Endodermal cell (in vitro differentiated cells): ENCODE measurements at regions not wholly inside any gene's neighbourhood (a gene's known extent, or its start where the extent isn't known, plus 50 kb on each side); places are given as distances from the start of the nearest gene placed in this dataset.

ENCODE experiments used
- DNase-seq: peaks from one replicate; pipeline ENCODE4 v3.0.0-alpha.2; 2017
- H3K27ac ChIP-seq: 2 replicates; pipeline ENCODE4 v1.5.1; 2013; ENCODE audit warnings: mild to moderate bottlenecking, low read depth, low read length, moderate library complexity
- H3K27me3 ChIP-seq: 2 replicates; pipeline ENCODE4 v1.6.1; 2013; ENCODE audit warnings: mild to moderate bottlenecking, low read length, moderate library complexity; ENCODE audit not compliant: insufficient read depth, control insufficient read depth, poor library complexity, severe bottlenecking
- H3K36me3 ChIP-seq: 2 replicates; pipeline ENCODE4 v1.7.0; 2013; ENCODE audit warnings: mild to moderate bottlenecking, low read length, moderate library complexity; ENCODE audit not compliant: control insufficient read depth, insufficient read depth
- H3K4me1 ChIP-seq: one replicate; pipeline ENCODE4 v1.7.0; 2013; ENCODE audit warnings: low read length; ENCODE audit not compliant: control insufficient read depth, insufficient read depth
- H3K4me3 ChIP-seq: 2 replicates; pipeline ENCODE4 v1.5.1; 2013; ENCODE audit warnings: mild to moderate bottlenecking, low read length, moderate library complexity
- H3K9ac ChIP-seq: 2 replicates; pipeline ENCODE4 v1.6.1; 2013; ENCODE audit warnings: mild to moderate bottlenecking, low read length, moderate library complexity; ENCODE audit not compliant: poor library complexity, severe bottlenecking; ENCODE audit errors: extremely low read depth
- H3K9me3 ChIP-seq: 2 replicates; pipeline ENCODE4 v1.6.1; 2013; ENCODE audit warnings: mild to moderate bottlenecking, low read length, moderate library complexity; ENCODE audit not compliant: control insufficient read depth
- H3K27ac Mint-ChIP-seq: 2 replicates; pipeline ENCODE4 v1.8.0; 2020; ENCODE audit warnings: mixed read lengths
- H3K27me3 Mint-ChIP-seq: 2 replicates; pipeline ENCODE4 v1.8.0; 2021; ENCODE audit warnings: mild to moderate bottlenecking, mixed read lengths; ENCODE audit not compliant: insufficient read depth
- H3K36me3 Mint-ChIP-seq: 2 replicates; pipeline ENCODE4 v1.8.0; 2020; ENCODE audit warnings: low read depth, mixed read lengths
- H3K4me1 Mint-ChIP-seq: 2 replicates; pipeline ENCODE4 v1.8.0; 2020; ENCODE audit warnings: mixed read lengths
- H3K4me3 Mint-ChIP-seq: 2 replicates; pipeline ENCODE4 v1.8.0; 2020; ENCODE audit warnings: mild to moderate bottlenecking, moderate library complexity, mixed read lengths
- H3K9me3 Mint-ChIP-seq: 2 replicates; pipeline ENCODE4 v1.8.0; 2020; ENCODE audit warnings: mild to moderate bottlenecking, mixed read lengths
- WGBS, 2 experiments: methylation state at CpG; one replicate each; pipeline versions ENCODE4 v1.1.5 to v1.1.7; 2013; ENCODE audit warnings: missing lambda C conversion rate in 2 of 2, mixed read lengths in 1 of 2; ENCODE audit not compliant: insufficient coverage in 1 of 2, insufficient read length in 1 of 2; 5-methylcytosine and 5-hydroxymethylcytosine counted together
- TF ChIP-seq, protein P1 (sequence below): fragments of 200-600 bp; sonication (generic); conservative IDR thresholded peaks from 2 replicates; pipeline ENCODE4 v1.5.0; 2021; ENCODE audit warnings: antibody characterized with exemption, mild to moderate bottlenecking

DNA sequence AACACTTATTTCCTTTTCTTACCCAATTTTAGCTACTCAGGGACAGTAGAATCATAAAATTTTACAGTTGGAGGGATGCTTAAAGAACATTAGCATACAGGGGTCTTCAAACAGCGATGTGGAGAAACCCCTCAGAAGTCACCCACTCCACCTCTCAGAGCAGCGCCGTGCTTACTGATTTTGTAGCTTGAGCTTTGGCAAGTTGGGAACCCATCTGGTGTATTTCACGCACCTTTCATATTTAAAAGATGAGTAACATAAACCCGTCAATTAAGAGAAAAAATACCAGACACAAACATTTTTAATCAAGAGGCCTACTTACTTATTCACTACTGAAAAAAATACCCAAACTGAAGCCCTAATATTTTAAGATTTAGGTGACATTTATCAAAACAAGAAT lies 80.9 kb downstream of the ADAMTS15 start:
- Histone ChIP-seq H3K36me3 (no peaks in the 10 kb centered on the region), H3K4me1 (no peaks in the 10 kb centered on the region), H3K27me3 (no peaks in the 10 kb centered on the region), H3K9me3 (no peaks in the 10 kb centered on the region), H3K9ac (no peak overlapping the region), H3K27ac (no peak overlapping the region), H3K4me3 (no peak overlapping the region)
- WGBS, 2 experiments = 93 to 100% methylated on average over 3 to 5 of the region's 5 CpGs
- TF ChIP-seq, protein P1, sequence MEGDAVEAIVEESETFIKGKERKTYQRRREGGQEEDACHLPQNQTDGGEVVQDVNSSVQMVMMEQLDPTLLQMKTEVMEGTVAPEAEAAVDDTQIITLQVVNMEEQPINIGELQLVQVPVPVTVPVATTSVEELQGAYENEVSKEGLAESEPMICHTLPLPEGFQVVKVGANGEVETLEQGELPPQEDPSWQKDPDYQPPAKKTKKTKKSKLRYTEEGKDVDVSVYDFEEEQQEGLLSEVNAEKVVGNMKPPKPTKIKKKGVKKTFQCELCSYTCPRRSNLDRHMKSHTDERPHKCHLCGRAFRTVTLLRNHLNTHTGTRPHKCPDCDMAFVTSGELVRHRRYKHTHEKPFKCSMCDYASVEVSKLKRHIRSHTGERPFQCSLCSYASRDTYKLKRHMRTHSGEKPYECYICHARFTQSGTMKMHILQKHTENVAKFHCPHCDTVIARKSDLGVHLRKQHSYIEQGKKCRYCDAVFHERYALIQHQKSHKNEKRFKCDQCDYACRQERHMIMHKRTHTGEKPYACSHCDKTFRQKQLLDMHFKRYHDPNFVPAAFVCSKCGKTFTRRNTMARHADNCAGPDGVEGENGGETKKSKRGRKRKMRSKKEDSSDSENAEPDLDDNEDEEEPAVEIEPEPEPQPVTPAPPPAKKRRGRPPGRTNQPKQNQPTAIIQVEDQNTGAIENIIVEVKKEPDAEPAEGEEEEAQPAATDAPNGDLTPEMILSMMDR = no peak
- Mint-ChIP-seq H3K36me3 (no peaks in the 10 kb centered on the region), H3K27ac (no peak overlapping the region), H3K9me3 (no peaks in the 10 kb centered on the region), H3K4me1 (no peaks in the 10 kb centered on the region), H3K4me3 (no peak overlapping the region), H3K27me3 (peaks cover 7% of the 10 kb centered on the region)
- no peak for DNase-seq

DNA sequence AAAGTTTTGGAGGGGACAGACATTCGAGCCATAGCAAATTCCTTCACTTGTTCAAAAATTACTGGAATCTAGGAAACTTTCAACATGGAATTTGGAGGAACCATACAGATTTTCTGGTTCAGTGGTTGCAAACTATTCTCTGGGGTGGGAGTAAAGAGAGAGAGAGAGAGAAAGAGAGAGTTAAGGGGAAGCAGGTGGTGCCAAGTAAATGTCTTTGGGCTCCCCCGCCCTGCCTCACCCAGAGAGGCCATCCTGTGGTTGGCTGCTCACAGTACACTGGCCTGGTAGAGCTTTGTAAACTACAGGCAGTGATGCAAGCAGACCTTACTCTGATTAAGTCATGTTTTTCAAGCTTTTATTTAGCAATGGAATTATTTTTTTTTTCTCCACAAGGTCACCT lies 82.6 kb downstream of the ADAMTS15 start:
- no peaks in the 10 kb centered on the region for H3K4me1 Mint-ChIP-seq
- TF ChIP-seq, protein P1 = peak; percentile 38
- H3K27me3 Mint-ChIP-seq = peaks cover 8% of the 10 kb centered on the region
- H3K4me1 ChIP-seq = no peaks in the 10 kb centered on the region
- H3K27me3 ChIP-seq = no peaks in the 10 kb centered on the region
- no peaks in the 10 kb centered on the region for H3K9me3 Mint-ChIP-seq
- H3K9ac ChIP-seq = no peak overlapping the region
- no peak overlapping the region for H3K4me3 Mint-ChIP-seq
- no peaks in the 10 kb centered on the region for H3K36me3 ChIP-seq
- H3K27ac ChIP-seq = no peak overlapping the region
- no peak overlapping the region for H3K4me3 ChIP-seq
- WGBS, 2 experiments = 97 to 100% methylated on average over 2 of the region's 2 CpGs
- no peaks in the 10 kb centered on the region for H3K9me3 ChIP-seq
- H3K36me3 Mint-ChIP-seq = no peaks in the 10 kb centered on the region
- DNase-seq = peak; percentile 34
- H3K27ac Mint-ChIP-seq = no peak overlapping the region

DNA sequence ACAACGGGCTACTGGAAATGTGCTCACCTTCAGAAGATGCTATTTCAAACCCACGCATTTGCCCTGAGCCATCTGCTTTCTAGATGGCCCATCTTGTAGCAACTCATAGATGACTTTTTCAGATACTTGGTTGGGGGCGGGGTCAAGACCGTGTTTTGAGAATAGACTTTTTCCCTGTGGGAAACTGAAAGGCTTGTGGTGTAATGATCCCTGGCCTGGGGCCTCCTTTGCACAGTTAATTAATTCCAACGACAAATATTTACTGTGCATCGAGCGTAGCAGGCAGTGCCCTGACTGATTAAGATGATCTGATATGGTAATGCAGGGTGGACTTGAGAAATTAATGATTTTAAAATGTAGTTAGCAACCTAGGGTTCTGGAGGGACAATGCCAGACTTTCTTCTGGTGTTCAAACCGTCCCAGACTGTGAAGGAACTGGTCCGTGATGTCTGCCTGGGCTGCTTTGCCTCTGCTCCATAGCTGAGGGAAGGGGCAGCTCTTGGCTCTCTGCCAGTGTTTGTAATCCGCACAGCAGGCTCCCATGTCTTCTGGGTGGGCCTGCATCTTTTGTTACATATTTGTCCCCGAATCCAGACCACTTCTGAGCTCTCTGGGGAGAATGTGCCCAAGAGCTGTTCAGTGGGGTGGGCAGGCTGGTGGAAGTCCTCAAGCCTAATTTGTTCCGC lies 84.8 kb downstream of the ADAMTS15 start:
- H3K27ac ChIP-seq = no peak overlapping the region
- no peaks in the 10 kb centered on the region for H3K4me1 ChIP-seq
- no peak overlapping the region for H3K27ac Mint-ChIP-seq
- no peaks in the 10 kb centered on the region for H3K36me3 Mint-ChIP-seq
- H3K4me1 Mint-ChIP-seq = no peaks in the 10 kb centered on the region
- no peaks in the 10 kb centered on the region for H3K9me3 Mint-ChIP-seq
- H3K4me3 Mint-ChIP-seq = no peak overlapping the region
- TF ChIP-seq, protein P1 = no peak
- WGBS, 2 experiments = 89 to 91% methylated on average over 11 of the region's 12 CpGs
- H3K36me3 ChIP-seq = no peaks in the 10 kb centered on the region
- DNase-seq = no peak
- H3K4me3 ChIP-seq = no peak overlapping the region
- peaks cover 5% of the 10 kb centered on the region for H3K27me3 Mint-ChIP-seq
- H3K9ac ChIP-seq = no peak overlapping the region
- H3K27me3 ChIP-seq = no peaks in the 10 kb centered on the region
- no peaks in the 10 kb centered on the region for H3K9me3 ChIP-seq
